CD4-positive, alpha-beta T cell (primary cell): ENCODE measurements at regions not wholly inside any gene's neighbourhood (a gene's known extent, or its start where the extent isn't known, plus 50 kb on each side); places are given as distances from the start of the nearest gene placed in this dataset.

Experiments
- ATAC-seq: fragments of 200-7000 bp; cut with Tn5 transposase; one replicate; pipeline ENCODE4 v1.10.0; 2022; ENCODE audit warnings: mild to moderate bottlenecking; ENCODE audit not compliant: poor library complexity
- CTCF ChIA-PET: fragments of 350-600 bp; sonication (Branson Sonifier 250); formaldehyde crosslinking; loops from one replicate; lab custom pipeline; 2021; ENCODE audit warnings: antibody characterized with exemption, inconsistent platforms; lab: Charles Lee
- POLR2A ChIA-PET: fragments of 350-600 bp; sonication (Branson Sonifier 250); formaldehyde crosslinking; loops from one replicate; lab custom pipeline; 2021; ENCODE audit warnings: antibody characterized with exemption, inconsistent platforms; lab: Charles Lee
- DNase-seq, 14 experiments: peaks; one replicate each; pipeline ENCODE4 v3.0.0-alpha.2; 2013 to 2020; ENCODE audit warnings: mixed read lengths in 2 of 14
- H3K27ac ChIP-seq, 2 donors: one replicate each; pipeline versions ENCODE4 v1.5.1 to v1.7.0; 2013; ENCODE audit warnings: low read length in 2 of 2, low read depth in 1 of 2, mild to moderate bottlenecking in 1 of 2
- H3K27me3 ChIP-seq, 2 experiments: 1 replicate in 1 of 2; 2 replicates in 1 of 2; pipeline versions ENCODE4 v1.6.1 to v1.7.0; 2013; ENCODE audit warnings: low read length in 2 of 2, control low read depth in 1 of 2, mild to moderate bottlenecking in 1 of 2, moderate library complexity in 1 of 2; ENCODE audit not compliant: insufficient read depth in 2 of 2, control insufficient read depth in 1 of 2
- H3K36me3 ChIP-seq: one replicate; pipeline ENCODE4 v1.6.1; 2013; ENCODE audit warnings: low read length, control low read depth; ENCODE audit not compliant: insufficient read depth
- H3K4me1 ChIP-seq: one replicate; pipeline ENCODE4 v1.6.1; 2013; ENCODE audit warnings: low read length, control low read depth; ENCODE audit not compliant: insufficient read depth
- H3K4me3 ChIP-seq: one replicate; pipeline ENCODE4 v1.5.1; 2013; ENCODE audit warnings: mild to moderate bottlenecking, low read length, moderate library complexity
- H3K9me3 ChIP-seq, 2 experiments: 1 replicate in 1 of 2; 2 replicates in 1 of 2; pipeline versions ENCODE4 v1.6.1 to v1.7.0; 2013; ENCODE audit warnings: low read length in 2 of 2, mild to moderate bottlenecking in 2 of 2, control low read depth in 1 of 2, moderate library complexity in 1 of 2; ENCODE audit not compliant: control insufficient read depth in 1 of 2, insufficient read depth in 1 of 2
- H3K27ac Mint-ChIP-seq: one replicate; pipeline ENCODE4 v1.8.0; 2020; ENCODE audit warnings: mixed read lengths
- H3K27me3 Mint-ChIP-seq: one replicate; pipeline ENCODE4 v1.8.0; 2021; ENCODE audit warnings: mixed read lengths
- H3K36me3 Mint-ChIP-seq: one replicate; pipeline ENCODE4 v1.8.0; 2021; ENCODE audit warnings: low read depth, mixed read lengths
- H3K4me1 Mint-ChIP-seq: one replicate; pipeline ENCODE4 v1.8.0; 2021; ENCODE audit warnings: low read depth, mixed read lengths
- H3K4me3 Mint-ChIP-seq: one replicate; pipeline ENCODE4 v1.8.0; 2020; ENCODE audit warnings: mild to moderate bottlenecking, mixed read lengths
- H3K9me3 Mint-ChIP-seq: one replicate; pipeline ENCODE4 v1.8.0; 2020; ENCODE audit warnings: mixed read lengths
- intact Hi-C, 2 experiments: fragments of 100-400 bp; cut with DNase I in 1 of 2; cut with micrococcal nuclease in 1 of 2; formaldehyde crosslinking; loops; one replicate each; pipeline versions ENCODE4 v1.15.1 to v1.9.0; 2023 to 2025; cut with DNase I, micrococcal nuclease
- TF ChIP-seq, protein P1 (sequence below): fragments of 200-600 bp; IDR thresholded peaks from one replicate; pipeline ENCODE4 v1.8.0; 2022; ENCODE audit warnings: antibody characterized with exemption, mild to moderate bottlenecking

GRCh38 chr16:35733278-35733965 lies 2274.0 kb downstream of the TP53TG3F start:
- no peak overlapping the region for H3K27ac Mint-ChIP-seq
- H3K4me1 Mint-ChIP-seq: no peaks in the 10 kb centered on the region
- POLR2A ChIA-PET: no interaction called here
- DNase-seq: no peak
- H3K36me3 Mint-ChIP-seq: peaks cover 8% of the 10 kb centered on the region
- H3K4me3 Mint-ChIP-seq: no peak overlapping the region
- Histone ChIP-seq H3K36me3 (no peaks in the 10 kb centered on the region), H3K27ac (no peak overlapping the region), H3K4me3 (no peak overlapping the region), H3K27me3 (no peaks in the 10 kb centered on the region), H3K4me1 (no peaks in the 10 kb centered on the region), H3K9me3 (peaks cover 32 to 40% of the 10 kb centered on the region in 2 experiments)
- TF ChIP-seq, protein P1, sequence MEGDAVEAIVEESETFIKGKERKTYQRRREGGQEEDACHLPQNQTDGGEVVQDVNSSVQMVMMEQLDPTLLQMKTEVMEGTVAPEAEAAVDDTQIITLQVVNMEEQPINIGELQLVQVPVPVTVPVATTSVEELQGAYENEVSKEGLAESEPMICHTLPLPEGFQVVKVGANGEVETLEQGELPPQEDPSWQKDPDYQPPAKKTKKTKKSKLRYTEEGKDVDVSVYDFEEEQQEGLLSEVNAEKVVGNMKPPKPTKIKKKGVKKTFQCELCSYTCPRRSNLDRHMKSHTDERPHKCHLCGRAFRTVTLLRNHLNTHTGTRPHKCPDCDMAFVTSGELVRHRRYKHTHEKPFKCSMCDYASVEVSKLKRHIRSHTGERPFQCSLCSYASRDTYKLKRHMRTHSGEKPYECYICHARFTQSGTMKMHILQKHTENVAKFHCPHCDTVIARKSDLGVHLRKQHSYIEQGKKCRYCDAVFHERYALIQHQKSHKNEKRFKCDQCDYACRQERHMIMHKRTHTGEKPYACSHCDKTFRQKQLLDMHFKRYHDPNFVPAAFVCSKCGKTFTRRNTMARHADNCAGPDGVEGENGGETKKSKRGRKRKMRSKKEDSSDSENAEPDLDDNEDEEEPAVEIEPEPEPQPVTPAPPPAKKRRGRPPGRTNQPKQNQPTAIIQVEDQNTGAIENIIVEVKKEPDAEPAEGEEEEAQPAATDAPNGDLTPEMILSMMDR: no peak
- no peak for ATAC-seq
- no peaks in the 10 kb centered on the region for H3K27me3 Mint-ChIP-seq
- intact Hi-C loops: no loop called here
- H3K9me3 Mint-ChIP-seq: peaks cover 43% of the 10 kb centered on the region
- CTCF ChIA-PET: no interaction called here

DNA sequence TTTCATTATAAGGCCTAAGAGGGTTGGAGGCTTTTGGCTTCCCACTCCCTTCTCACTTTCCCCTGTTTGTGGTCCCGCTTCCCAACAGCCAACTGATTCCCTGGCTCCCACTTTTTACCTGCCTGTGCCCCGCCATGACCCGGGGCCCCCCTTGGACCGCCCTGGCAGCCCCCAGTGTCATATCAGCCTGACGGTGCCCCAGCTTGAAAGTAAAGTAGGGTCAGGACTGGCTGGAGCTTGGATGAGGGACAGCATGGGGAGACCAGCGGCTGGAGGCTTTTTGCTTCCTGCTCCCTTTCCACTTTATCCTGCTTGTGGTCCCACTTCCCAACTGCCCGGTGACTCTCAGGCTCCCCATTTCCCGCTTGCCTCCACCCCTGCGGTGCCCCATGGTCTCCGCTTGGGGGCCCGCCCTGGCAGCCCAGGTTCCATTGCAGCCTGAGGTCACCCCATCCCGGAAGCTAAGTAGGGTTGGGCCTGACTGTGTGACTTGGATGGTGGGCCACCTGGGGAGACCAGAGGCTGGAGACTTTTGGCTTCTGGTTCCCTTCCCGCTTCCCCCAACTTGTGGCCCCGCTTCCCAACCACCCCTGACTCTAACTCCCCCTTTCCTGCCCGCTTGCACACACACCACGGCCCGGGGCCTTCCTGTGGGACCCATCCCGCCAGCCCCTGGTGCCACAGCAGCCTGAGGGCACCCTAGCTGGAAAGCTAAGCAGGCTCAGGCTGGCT lies 2274.7 kb downstream of the TP53TG3F start:
- H3K9me3 ChIP-seq: peaks cover 32 to 33% of the 10 kb centered on the region in 2 experiments
- no peaks in the 10 kb centered on the region for H3K27me3 ChIP-seq
- Mint-ChIP-seq H3K4me3 (no peak overlapping the region), H3K36me3 (peaks cover 12% of the 10 kb centered on the region), H3K4me1 (no peaks in the 10 kb centered on the region), H3K27ac (no peak overlapping the region), H3K9me3 (peaks cover 43% of the 10 kb centered on the region), H3K27me3 (no peaks in the 10 kb centered on the region)
- DNase-seq (no peak), ATAC-seq (no peak)
- ChIA-PET POLR2A (no interaction called here), CTCF (no interaction called here)
- TF ChIP-seq, protein P1: no peak
- H3K27ac ChIP-seq: no peak overlapping the region
- H3K36me3 ChIP-seq: no peaks in the 10 kb centered on the region
- H3K4me1 ChIP-seq: no peaks in the 10 kb centered on the region
- H3K4me3 ChIP-seq: no peak overlapping the region
- intact Hi-C loops: no loop called here

DNA sequence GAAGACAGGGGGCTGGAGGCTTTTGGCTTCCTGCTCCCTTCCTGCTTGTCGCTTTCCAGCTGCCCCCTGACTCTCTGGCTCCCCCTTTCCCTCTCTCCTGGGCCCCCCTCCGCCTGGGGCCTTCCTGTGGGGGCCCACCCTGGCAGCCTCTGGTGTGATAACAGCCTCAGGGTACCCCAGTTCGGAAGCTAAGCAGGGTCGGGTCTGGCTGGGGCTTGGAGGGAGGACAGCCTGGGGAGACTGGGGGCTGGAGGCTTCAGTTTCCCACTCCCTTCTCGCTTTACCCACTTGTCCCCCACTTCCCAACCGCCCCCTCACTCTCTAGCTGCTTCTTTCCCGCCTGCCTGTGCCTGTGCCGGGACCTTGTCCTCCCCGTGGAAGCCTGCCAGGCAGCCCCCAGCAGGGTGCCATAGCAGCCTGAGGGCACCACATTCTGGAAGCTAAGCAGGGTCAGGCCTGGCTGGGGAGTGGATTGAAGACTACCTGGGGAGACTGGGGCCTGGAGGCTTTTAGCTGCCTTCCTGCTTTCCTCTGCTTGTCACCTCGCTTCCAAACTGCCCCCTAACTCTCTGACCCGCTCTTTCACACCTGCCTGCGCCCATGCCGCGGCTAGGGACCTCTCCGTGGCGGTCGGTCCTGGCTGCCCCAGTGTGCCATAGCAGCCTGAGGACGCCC lies 2275.5 kb downstream of the TP53TG3F start:
- POLR2A ChIA-PET: no interaction called here
- H3K9me3 Mint-ChIP-seq: peaks cover 48% of the 10 kb centered on the region
- Histone ChIP-seq H3K9me3 (peaks cover 32% of the 10 kb centered on the region in 2 experiments), H3K27me3 (no peaks in the 10 kb centered on the region), H3K4me3 (no peak overlapping the region), H3K4me1 (no peaks in the 10 kb centered on the region), H3K36me3 (no peaks in the 10 kb centered on the region), H3K27ac (no peak overlapping the region)
- DNase-seq (no peak), ATAC-seq (no peak)
- H3K27me3 Mint-ChIP-seq: no peaks in the 10 kb centered on the region
- peaks cover 16% of the 10 kb centered on the region for H3K36me3 Mint-ChIP-seq
- H3K4me3 Mint-ChIP-seq: no peak overlapping the region
- no peaks in the 10 kb centered on the region for H3K4me1 Mint-ChIP-seq
- intact Hi-C loops: no loop called here
- CTCF ChIA-PET: no interaction called here
- TF ChIP-seq, protein P1: no peak
- H3K27ac Mint-ChIP-seq: no peak overlapping the region
